Fibroblast of skin of left biceps (primary cell): ENCODE measurements at regions not wholly inside any gene's neighbourhood (a gene's known extent, or its start where the extent isn't known, plus 50 kb on each side); places are given as distances from the start of the nearest gene placed in this dataset.

Experiments used
- DNase-seq, 2 experiments: peaks; one replicate each; pipeline ENCODE4 v3.0.0-alpha.2; 2013; ENCODE audit warnings: low read depth in 2 of 2

DNA sequence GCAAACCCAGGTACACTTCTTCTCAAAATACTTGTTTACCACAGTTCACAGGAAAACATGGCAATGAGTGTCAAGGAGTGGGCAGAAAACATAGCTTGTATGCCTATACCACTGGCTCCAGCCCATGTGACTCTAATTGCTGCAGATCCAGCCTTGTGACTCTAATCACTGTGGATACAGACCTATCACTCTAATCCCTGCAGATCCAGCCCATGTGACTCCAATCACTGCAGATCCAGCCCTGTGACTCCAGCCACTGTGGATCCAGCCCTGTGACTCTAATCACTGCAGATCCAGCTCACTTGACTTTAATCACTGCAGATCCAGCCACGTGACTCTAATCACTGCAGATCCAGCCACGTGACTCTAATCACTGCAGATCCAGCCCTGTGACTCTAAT, 366.3 kb upstream of the IRX4 start:
- no peak for DNase-seq

DNA sequence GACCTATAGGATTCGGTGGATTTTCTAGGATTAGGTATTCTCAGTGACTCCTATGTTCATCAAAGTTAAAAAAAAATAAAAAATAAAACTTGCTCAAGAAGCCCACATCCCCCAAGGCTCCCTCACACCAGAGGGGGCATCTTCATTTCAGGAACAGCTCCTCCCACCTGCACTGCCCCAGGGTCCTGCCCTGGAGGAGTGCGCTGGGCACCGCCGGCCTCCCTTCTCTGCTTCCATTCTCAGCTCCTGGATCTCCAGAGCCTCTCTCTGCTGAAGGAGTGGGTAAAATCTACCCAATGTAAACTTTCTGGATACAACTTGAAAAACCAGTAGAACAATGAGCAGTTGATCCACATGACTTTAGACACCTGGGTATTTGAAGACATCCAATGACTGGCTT, 359.8 kb upstream of the IRX4 start:
- no peak for DNase-seq

DNA sequence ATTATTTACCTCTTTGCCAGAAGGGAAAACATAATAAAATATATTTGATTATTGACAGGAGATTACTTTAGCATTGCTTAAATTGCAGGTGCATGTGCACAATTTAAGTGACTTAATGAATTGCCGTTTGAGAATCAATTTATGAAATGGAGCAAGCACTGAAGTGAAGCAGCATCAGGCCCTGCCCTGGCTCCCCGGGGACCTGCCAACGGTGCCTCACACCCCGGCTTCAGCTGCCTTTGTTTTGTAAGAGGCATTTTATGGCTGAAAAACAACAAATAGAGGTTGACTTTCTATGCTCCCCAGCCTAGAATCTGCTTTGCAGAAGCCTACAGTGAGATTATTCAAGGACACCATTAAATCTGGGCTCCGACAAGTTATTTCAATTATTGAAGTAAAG, 359.1 kb upstream of the IRX4 start:
- DNase-seq = no peak

DNA sequence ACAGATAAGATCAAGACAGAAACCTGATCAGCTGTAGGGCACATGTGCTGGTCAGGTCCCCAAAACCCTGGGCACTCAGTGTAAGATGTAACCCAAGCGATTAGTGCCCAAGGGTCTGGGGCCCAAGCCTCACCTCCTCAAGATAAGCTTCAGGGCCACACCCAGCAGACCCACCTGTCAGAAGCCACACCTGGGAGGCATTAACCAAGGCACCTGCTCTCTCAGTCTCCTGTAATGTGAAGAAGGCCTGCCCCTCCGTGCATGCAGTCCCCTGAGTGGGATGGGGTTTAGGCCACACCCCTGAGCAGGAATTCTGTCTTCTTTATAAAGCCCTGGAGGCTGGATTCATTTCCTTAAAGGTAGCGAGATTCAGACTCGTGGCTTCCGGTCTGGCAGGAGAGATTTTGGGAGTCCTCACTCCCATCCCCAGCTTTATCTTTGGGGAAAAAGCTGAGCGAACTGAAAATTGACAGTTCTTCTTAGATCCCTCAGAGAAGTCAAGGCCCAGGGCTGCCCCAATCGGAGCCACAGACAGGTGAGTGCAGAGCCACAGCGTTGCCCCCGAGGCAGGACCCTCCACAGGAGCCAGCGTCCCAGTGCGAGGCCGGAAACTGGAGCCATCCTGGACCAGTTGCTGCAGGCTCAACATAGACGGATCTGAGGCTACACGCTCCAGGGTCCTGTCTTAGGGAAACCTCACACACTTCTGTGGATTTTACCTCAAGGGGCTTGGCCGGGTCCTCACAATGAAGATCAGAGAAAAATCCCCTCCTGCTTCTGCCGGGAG, 357.6 kb upstream of the IRX4 start:
- no peak for DNase-seq

GRCh38 chr5:2239201-2239910, 356.6 kb upstream of the IRX4 start:
- DNase-seq = no peak

DNA sequence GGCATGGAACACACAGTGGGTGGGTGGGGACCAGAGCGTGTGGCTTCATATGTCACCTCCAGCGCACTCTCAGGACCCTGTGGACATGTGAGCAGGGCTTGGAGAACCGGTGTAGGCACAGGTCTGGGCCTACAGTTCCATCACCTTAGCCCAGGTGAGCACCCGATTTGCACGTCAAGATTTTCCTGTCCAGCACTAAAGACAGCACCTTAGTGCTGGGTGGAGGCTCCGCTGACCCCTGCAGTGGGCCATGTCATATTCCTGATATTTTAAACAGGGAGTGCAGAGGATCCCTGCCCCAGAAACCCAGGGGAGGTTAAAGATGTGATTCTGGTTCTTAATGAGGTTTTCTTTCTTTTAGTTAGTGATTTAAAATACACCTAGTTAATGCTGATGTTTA, 356.0 kb upstream of the IRX4 start:
- DNase-seq = no peak

DNA sequence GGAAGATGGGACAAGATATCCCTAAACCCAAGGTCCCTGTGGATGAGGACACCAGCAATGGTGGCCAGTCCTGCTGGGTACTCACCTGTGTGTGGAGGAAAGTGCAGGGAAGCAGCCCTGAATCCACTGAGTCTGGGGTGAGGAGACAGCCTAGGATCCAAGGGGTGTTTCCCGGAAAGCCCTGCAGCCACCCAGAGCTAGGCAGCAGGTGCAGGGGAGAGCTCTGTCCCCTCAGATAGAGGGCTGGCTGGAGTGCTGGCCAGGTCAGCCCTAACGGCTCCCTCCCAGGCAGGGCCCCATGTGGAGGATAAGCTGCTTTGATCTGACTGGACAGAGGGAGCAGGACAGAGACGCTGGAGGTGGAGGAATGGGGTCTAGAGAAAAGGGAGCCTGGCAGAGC, 344.7 kb upstream of the IRX4 start:
- no peak for DNase-seq

GRCh38 chr5:2224689-2225088, 342.0 kb upstream of the IRX4 start:
- no peak for DNase-seq

- no peak for DNase-seq
Observed at GRCh38 chr5:2223303-2223702, 340.6 kb upstream of the IRX4 start.

DNA sequence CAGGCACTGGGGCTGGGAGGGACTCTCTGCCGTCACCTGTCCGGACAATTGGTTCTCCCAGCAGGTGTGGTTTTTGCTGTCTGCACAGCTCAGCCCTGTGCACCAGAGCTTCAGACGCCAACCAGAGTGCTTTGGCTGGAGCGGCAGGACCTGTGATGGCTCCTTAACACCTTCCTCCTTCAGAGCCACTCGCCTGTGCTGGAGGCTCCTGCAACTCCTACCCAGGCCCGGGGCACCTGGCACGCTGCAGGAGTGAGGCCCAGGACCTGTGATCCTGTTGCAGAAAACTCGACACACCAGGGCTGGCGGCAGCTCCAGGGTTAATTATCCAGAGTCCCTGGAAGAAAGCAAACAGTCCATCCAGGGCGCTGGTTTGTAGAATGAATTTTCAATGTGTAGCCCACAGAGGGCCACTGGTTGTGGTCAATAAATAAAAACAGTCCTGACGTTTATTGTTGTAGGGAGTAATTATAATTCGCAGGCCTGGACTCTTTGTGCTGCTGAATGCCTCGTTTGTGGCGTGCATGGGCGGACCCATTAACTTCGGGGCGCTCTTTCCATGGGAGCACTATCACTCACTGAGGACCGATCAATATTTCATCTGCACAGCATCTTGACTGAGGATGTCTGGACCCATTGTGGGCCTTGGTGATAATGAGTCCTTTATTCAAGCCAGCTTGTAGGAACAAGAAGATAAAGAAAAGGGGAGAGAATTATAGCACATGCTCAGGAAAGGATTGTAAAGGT, 339.7 kb upstream of the IRX4 start:
- DNase-seq = no peak

- DNase-seq = no peak
Observed at GRCh38 chr5:2221450-2221849, 338.7 kb upstream of the IRX4 start.

- DNase-seq = no peak
Observed at GRCh38 chr5:2220741-2221140, 338.0 kb upstream of the IRX4 start.

- DNase-seq = no peak
Observed at GRCh38 chr5:2219149-2219776, 336.5 kb upstream of the IRX4 start.

- DNase-seq = no peak
Observed at GRCh38 chr5:2217219-2217618, 334.5 kb upstream of the IRX4 start.

- no peak for DNase-seq
Observed at GRCh38 chr5:2214910-2215590, 332.3 kb upstream of the IRX4 start.

- no peak for DNase-seq
Observed at GRCh38 chr5:2213121-2213730, 330.5 kb upstream of the IRX4 start.

DNA sequence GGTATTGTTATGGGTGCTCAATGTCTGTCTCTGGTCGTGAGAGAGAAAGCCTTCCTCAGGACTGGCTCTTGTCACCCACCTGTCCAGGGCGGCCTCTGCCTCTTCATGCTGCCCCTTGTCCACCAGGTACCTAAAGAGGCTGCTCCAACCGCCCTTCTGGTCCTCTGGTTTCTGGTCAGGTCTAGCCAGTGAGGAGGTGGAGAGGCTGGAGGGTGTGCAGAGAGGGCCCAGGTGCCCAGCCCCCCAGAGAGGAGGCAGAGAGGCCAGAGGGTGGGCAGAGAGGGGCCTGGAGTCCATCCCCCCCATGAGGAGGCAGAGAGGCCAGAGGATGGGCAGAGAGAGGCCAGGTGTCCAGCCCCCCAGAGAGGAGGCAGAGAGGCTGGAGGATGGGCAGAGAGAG, 329.8 kb upstream of the IRX4 start:
- no peak for DNase-seq

- DNase-seq = no peak
Observed at GRCh38 chr5:2208239-2208544, 325.5 kb upstream of the IRX4 start.

DNA sequence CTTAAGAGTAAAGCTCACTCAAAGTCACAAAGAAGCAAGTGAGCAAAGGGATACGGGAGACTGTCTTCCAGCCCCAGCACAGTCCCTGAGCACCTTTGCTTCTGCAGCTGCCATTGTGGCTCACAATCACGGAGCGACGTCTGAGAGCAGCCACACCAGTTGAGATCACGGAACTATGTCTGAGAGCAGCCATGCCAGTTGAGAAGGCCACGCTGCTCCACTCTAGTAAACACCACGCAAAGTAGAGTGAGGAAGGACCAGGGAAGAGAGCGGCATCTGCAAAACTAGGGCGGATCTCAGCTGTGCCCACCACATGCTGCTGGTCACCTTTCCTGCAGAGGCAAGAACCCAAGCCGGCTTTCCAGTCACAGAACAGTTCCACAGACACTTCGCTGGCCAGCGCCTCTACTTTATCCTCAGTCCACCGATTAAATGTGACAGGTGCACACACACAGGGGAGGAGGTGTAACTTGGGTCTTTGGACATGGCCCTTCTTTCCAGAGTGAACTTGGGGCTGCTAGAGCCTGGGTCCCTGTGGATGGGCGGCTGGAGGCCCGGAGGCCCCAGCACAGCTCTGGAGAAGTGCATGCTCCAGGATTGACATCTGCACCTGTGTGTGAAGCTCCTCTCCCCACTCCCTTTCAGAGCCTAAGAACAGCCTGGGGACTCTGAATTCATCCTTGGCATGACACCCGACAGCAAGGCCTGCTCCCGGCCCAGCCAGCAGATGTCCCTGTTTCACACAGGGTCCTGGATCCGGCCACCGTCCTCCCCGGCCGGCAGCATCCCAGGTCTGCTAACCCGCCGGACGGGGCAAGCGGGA, 324.9 kb upstream of the IRX4 start:
- no peak for DNase-seq

GRCh38 chr5:2207109-2207399, 324.3 kb upstream of the IRX4 start:
- DNase-seq = no peak
